Astrocyte of the spinal cord (primary cell): ENCODE measurements at regions not wholly inside any gene's neighbourhood (a gene's known extent, or its start where the extent isn't known, plus 50 kb on each side); places are given as distances from the start of the nearest gene placed in this dataset.

Experiments used
- DNase-seq: peaks from one replicate; pipeline ENCODE4 v3.0.0; 2011; ENCODE audit warnings: low read depth, low spot score
- H3K4me3 ChIP-seq: 2 replicates; pipeline ENCODE4 v1.5.1; 2011; ENCODE audit warnings: low read depth, mild to moderate bottlenecking, low read length, moderate library complexity
- in situ Hi-C: cut with HindIII; loops from 2 replicates; pipeline ENCODE4 v1.10.0; 2017; ENCODE audit warnings: low sequenced_read_pairs
- TF ChIP-seq, protein P1 (sequence below): IDR thresholded peaks from 2 replicates; pipeline ENCODE4 v1.5.1; 2012; ENCODE audit warnings: low read depth, mild to moderate bottlenecking, low read length, inconsistent platforms

DNA sequence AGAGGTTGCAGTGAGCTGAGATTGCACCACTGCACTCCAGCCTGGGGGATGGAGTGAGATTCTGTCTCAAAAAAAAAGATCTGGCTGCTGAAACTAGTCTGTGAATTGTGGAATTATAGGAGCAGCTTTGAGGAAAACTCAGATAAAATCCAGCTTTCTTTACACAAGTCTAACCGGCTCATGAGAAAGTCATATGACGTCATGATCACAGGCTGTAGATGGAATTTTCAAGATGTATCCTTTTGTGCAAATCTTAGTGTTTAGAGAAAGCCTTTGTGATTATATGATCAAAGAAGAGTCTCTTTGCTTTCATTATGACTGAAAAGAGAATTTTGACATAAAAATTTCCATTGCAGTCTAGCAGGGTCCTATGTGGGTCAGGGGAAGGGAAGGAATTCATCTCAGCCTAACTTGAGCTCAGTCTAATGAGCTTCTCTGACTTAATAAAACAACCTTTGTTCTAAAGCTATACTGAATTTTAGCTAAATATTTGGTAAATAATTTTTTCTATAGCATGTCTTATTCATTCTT is 90.2 kb upstream of the NCK2 start:
- TF ChIP-seq, protein P1, sequence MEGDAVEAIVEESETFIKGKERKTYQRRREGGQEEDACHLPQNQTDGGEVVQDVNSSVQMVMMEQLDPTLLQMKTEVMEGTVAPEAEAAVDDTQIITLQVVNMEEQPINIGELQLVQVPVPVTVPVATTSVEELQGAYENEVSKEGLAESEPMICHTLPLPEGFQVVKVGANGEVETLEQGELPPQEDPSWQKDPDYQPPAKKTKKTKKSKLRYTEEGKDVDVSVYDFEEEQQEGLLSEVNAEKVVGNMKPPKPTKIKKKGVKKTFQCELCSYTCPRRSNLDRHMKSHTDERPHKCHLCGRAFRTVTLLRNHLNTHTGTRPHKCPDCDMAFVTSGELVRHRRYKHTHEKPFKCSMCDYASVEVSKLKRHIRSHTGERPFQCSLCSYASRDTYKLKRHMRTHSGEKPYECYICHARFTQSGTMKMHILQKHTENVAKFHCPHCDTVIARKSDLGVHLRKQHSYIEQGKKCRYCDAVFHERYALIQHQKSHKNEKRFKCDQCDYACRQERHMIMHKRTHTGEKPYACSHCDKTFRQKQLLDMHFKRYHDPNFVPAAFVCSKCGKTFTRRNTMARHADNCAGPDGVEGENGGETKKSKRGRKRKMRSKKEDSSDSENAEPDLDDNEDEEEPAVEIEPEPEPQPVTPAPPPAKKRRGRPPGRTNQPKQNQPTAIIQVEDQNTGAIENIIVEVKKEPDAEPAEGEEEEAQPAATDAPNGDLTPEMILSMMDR = no peak

DNA sequence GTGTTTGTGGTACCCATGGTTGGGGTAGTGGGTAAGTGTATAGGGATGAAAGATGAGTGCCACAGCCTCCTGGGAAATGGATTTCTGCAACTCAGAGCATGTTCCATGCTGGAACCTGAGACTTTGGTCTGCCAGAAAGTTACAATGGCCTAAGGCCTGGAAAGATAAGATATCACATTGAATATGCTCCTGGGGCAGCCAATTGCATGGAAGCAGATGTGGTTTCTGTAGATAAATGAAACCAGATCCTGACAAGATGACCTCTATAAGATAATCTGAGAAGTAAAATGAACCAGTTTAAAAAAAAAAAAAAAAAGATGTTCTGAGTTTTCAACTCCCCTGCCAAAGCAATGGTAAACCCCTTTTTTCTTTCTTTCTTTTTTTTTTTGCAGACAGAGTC is 91.4 kb upstream of the NCK2 start:
- no peak overlapping the region for H3K4me3 ChIP-seq
- in situ Hi-C loops = no loop called here
- TF ChIP-seq, protein P1 = no peak
- no peak for DNase-seq

More for the DNA sequence above, 90.2 kb upstream of the NCK2 start:
- H3K4me3 ChIP-seq = no peak overlapping the region
- in situ Hi-C loops = no loop called here
- no peak for DNase-seq

DNA sequence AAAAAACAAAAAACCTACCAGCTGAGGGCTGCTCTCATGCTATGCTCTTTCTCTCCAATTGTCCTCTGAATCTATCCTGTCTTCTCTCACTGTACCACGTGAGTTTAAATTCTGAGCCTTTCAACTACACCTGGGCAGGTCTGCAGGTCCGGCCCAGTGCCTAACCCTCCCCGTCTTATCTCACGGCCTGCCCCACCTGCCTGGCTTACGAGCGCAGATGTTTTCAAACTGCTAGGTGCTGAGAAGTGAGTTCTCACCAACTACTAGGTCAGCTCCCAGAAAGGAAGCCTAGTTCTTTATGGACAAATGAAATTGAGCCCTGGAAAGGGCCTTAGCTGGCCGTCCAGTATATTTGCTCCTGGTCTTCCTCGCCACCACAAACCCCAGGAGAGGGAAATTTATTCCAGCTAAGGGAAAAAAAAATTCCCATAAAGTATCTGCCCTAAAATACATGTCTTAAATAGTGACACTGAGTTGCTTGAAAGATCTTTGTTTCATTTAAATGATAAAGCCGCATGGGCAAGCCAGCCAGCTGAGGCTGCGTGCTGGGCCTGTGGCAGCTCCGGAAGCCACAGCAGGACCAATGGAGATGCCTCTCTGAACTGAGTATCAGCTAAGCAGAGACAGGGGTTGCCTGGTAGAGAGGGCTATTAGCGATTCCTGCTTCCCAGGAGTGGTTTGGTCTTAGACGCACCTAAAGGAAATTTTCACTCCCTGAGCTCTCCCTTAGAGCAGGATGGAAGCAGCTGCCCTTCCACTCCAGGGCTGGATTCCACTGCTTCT is 92.5 kb upstream of the NCK2 start:
- DNase-seq = no peak
- H3K4me3 ChIP-seq = no peak overlapping the region
- in situ Hi-C loops = no loop called here
- TF ChIP-seq, protein P1 = no peak

DNA sequence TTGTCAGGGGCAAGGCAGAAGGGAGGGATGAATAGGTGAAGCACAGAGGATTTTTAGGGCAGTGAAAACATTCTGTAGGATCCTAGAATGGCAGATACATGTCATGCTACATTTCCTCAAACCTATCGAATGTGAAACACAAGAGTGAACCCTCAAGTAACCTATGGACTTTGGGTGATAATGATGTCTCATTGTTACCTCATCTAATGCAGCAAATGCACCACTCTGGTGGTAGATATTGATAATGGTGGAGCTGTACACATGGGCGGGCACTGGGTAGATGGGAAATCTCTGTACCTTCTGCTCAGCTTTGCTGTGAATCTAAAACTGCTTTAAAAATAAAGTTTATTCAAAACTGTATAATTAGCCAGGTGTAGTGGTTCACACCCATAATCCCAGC is 95.2 kb upstream of the NCK2 start:
- TF ChIP-seq, protein P1 = no peak
- in situ Hi-C loops = no loop called here
- no peak overlapping the region for H3K4me3 ChIP-seq
- DNase-seq = no peak

DNA sequence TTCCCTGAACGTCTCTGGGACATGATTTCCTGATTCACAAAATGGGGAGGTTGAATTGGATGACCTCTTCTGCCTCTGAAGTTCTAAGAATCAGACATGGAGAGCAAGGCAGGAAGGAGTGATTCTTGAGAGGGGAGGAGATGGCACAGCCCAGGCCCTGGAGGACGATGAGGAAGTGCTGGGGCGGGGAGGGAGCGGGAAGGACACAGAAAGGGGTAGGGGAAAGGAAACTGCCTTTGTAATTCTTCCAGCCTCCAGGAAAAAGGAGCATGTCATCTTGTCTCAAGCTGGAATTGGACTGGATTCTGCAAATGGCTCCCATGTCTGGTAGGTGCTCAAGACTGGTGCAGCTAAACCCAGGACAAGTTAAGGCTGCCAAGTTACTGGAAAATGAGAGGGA is 97.0 kb upstream of the NCK2 start:
- in situ Hi-C loops = no loop called here
- DNase-seq = no peak

GRCh38 chr2:105646774-105647076 is 98.0 kb upstream of the NCK2 start:
- TF ChIP-seq, protein P1 = no peak
- DNase-seq = no peak
- no peak overlapping the region for H3K4me3 ChIP-seq
- in situ Hi-C loops = no loop called here

More for the DNA sequence above, 97.0 kb upstream of the NCK2 start:
- TF ChIP-seq, protein P1 = no peak
- no peak overlapping the region for H3K4me3 ChIP-seq
